ENCODE measurements at regions not wholly inside any gene's neighbourhood (a gene's known extent, or its start where the extent isn't known, plus 50 kb on each side); places are given as distances from the start of the nearest gene placed in this dataset.

DNA sequence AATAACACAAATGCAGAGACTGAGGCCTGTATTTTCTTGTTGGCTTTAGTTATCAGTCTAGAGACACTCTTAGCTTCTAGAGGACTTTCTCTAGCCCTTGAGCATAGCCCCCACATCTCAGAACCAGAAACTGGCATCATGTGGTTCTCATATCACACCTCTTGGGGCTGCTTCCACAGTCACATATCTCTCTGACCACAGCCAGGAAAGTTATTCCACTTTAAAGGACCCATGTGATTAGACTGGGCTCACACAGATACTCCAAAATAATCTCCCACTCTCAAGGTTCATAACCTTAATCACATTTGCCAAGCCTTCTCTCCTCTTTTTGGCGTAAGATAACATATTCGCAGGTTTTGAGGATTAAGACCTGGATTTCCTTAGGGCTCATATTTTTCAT lies 846.9 kb upstream of the MIR17HG start:
- TF ChIP-seq, protein P1, sequence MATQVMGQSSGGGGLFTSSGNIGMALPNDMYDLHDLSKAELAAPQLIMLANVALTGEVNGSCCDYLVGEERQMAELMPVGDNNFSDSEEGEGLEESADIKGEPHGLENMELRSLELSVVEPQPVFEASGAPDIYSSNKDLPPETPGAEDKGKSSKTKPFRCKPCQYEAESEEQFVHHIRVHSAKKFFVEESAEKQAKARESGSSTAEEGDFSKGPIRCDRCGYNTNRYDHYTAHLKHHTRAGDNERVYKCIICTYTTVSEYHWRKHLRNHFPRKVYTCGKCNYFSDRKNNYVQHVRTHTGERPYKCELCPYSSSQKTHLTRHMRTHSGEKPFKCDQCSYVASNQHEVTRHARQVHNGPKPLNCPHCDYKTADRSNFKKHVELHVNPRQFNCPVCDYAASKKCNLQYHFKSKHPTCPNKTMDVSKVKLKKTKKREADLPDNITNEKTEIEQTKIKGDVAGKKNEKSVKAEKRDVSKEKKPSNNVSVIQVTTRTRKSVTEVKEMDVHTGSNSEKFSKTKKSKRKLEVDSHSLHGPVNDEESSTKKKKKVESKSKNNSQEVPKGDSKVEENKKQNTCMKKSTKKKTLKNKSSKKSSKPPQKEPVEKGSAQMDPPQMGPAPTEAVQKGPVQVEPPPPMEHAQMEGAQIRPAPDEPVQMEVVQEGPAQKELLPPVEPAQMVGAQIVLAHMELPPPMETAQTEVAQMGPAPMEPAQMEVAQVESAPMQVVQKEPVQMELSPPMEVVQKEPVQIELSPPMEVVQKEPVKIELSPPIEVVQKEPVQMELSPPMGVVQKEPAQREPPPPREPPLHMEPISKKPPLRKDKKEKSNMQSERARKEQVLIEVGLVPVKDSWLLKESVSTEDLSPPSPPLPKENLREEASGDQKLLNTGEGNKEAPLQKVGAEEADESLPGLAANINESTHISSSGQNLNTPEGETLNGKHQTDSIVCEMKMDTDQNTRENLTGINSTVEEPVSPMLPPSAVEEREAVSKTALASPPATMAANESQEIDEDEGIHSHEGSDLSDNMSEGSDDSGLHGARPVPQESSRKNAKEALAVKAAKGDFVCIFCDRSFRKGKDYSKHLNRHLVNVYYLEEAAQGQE (IDR thresholded peaks at IDR 0.05; ENCODE audit: unreplicated experiment) = no peak
- TF ChIP-seq, protein P2, sequence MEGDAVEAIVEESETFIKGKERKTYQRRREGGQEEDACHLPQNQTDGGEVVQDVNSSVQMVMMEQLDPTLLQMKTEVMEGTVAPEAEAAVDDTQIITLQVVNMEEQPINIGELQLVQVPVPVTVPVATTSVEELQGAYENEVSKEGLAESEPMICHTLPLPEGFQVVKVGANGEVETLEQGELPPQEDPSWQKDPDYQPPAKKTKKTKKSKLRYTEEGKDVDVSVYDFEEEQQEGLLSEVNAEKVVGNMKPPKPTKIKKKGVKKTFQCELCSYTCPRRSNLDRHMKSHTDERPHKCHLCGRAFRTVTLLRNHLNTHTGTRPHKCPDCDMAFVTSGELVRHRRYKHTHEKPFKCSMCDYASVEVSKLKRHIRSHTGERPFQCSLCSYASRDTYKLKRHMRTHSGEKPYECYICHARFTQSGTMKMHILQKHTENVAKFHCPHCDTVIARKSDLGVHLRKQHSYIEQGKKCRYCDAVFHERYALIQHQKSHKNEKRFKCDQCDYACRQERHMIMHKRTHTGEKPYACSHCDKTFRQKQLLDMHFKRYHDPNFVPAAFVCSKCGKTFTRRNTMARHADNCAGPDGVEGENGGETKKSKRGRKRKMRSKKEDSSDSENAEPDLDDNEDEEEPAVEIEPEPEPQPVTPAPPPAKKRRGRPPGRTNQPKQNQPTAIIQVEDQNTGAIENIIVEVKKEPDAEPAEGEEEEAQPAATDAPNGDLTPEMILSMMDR (conservative IDR thresholded peaks at IDR 0.05; ENCODE audit: low read depth in 2 of 2) = no peak
- TF ChIP-seq EZH2phosphoT487 (IDR thresholded peaks at IDR 0.05; ENCODE audit: unreplicated experiment) (no peak), EZH2 (IDR thresholded peaks at IDR 0.05; ENCODE audit: low read depth, unreplicated experiment) (no peak), JUNB (IDR thresholded peaks at IDR 0.05; ENCODE audit: unreplicated experiment) (no peak), POLR2AphosphoS5 (IDR thresholded peaks at IDR 0.05; ENCODE audit: low read depth) (no peak), NANOG (IDR thresholded peaks at IDR 0.05; ENCODE audit: borderline replicate concordance) (no peak), CREB1 (CRISPR knock-in tag; IDR thresholded peaks at IDR 0.05; ENCODE audit: low read depth) (no peak), ZNF114 (CRISPR knock-in tag; IDR thresholded peaks at IDR 0.05) (no peak)
- TF ChIP-seq, protein P3, sequence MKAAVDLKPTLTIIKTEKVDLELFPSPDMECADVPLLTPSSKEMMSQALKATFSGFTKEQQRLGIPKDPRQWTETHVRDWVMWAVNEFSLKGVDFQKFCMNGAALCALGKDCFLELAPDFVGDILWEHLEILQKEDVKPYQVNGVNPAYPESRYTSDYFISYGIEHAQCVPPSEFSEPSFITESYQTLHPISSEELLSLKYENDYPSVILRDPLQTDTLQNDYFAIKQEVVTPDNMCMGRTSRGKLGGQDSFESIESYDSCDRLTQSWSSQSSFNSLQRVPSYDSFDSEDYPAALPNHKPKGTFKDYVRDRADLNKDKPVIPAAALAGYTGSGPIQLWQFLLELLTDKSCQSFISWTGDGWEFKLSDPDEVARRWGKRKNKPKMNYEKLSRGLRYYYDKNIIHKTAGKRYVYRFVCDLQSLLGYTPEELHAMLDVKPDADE (IDR thresholded peaks at IDR 0.05) = no peak
- TF ChIP-seq, protein P4, sequence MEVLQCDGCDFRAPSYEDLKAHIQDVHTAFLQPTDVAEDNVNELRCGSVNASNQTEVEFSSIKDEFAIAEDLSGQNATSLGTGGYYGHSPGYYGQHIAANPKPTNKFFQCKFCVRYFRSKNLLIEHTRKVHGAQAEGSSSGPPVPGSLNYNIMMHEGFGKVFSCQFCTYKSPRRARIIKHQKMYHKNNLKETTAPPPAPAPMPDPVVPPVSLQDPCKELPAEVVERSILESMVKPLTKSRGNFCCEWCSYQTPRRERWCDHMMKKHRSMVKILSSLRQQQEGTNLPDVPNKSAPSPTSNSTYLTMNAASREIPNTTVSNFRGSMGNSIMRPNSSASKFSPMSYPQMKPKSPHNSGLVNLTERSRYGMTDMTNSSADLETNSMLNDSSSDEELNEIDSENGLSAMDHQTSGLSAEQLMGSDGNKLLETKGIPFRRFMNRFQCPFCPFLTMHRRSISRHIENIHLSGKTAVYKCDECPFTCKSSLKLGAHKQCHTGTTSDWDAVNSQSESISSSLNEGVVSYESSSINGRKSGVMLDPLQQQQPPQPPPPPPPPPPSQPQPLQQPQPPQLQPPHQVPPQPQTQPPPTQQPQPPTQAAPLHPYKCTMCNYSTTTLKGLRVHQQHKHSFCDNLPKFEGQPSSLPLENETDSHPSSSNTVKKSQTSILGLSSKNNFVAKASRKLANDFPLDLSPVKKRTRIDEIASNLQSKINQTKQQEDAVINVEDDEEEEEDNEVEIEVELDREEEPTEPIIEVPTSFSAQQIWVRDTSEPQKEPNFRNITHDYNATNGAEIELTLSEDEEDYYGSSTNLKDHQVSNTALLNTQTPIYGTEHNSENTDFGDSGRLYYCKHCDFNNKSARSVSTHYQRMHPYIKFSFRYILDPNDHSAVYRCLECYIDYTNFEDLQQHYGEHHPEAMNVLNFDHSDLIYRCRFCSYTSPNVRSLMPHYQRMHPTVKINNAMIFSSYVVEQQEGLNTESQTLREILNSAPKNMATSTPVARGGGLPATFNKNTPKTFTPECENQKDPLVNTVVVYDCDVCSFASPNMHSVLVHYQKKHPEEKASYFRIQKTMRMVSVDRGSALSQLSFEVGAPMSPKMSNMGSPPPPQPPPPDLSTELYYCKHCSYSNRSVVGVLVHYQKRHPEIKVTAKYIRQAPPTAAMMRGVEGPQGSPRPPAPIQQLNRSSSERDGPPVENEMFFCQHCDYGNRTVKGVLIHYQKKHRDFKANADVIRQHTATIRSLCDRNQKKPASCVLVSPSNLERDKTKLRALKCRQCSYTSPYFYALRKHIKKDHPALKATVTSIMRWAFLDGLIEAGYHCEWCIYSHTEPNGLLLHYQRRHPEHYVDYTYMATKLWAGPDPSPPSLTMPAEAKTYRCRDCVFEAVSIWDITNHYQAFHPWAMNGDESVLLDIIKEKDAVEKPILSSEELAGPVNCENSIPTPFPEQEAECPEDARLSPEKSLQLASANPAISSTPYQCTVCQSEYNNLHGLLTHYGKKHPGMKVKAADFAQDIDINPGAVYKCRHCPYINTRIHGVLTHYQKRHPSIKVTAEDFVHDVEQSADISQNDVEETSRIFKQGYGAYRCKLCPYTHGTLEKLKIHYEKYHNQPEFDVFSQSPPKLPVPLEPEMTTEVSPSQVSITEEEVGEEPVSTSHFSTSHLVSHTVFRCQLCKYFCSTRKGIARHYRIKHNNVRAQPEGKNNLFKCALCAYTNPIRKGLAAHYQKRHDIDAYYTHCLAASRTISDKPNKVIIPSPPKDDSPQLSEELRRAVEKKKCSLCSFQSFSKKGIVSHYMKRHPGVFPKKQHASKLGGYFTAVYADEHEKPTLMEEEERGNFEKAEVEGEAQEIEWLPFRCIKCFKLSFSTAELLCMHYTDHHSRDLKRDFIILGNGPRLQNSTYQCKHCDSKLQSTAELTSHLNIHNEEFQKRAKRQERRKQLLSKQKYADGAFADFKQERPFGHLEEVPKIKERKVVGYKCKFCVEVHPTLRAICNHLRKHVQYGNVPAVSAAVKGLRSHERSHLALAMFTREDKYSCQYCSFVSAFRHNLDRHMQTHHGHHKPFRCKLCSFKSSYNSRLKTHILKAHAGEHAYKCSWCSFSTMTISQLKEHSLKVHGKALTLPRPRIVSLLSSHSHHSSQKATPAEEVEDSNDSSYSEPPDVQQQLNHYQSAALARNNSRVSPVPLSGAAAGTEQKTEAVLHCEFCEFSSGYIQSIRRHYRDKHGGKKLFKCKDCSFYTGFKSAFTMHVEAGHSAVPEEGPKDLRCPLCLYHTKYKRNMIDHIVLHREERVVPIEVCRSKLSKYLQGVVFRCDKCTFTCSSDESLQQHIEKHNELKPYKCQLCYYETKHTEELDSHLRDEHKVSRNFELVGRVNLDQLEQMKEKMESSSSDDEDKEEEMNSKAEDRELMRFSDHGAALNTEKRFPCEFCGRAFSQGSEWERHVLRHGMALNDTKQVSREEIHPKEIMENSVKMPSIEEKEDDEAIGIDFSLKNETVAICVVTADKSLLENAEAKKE (CRISPR knock-in tag; IDR thresholded peaks at IDR 0.05) = no peak

All from GM23338 (cell line).